NCI-H2107 (cell line): ENCODE measurements at regions not wholly inside any gene's neighbourhood (a gene's known extent, or its start where the extent isn't known, plus 50 kb on each side); places are given as distances from the start of the nearest gene placed in this dataset.
"Not testable (repeated sequence)": the region's sequence is repeated elsewhere in the genome, so short reads cannot be mapped to it uniquely, and the experiment has no call there.

ENCODE experiments used
- DNase-seq: peaks from one replicate; lab custom pipeline; 2025; lab: John Stamatoyannopoulos, UW

DNA sequence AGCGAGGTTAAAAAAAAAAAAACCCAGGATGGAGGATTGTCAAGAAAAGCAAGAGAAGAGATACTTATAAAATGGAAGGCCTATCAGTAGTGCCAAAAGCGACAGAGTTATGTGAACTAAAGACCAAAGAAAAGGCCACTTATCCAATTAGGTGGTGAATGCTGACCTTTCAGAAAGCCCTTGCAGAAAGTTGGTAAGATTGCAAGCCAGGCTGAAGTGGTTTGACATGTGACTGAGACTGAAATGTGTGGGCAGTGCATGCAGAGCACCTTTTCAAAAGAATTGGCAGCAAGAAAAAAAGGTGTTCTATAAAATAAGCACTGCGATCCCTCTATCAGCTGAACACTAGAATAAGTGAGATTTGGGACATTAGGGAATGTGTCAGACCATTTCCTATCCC, 379.4 kb upstream of the FAM98A start:
- DNase-seq: no peak

DNA sequence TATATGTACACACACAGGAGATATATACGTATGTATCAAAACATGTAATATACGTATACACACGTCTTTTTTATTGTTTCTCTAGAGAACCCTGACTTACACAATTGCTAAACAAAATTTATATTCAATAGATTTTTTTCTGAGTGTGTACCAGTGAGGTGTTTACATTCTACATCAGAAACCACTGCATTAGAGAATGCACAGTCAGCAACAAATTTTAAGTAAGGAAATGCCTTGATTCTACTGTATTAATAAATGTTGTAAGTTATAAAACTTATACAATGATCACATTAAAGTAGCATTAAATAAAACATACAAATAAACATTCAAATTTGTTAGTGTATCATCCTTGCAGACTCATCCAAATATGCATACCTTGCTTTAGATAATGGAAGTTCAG, 376.4 kb upstream of the FAM98A start:
- DNase-seq: no peak

DNA sequence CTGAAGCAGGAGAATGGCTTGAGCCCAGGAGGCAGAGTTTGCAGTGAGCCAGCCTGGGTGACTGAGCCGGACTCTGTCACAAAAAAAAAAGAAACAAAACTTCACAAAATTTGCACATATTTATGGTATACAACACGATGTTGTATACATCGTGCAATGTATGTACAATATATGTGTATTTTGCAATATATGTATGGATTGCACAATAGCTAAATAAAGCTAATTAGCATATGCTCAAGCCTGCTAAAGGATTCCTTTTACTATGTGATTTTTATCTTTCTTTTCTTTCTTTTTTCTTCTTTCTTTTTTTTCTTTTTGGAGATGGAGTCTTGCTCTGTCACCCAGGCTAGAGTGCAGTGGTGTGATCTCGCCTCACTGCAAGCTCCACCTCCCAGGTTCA, 368.0 kb upstream of the FAM98A start:
- no peak for DNase-seq

DNA sequence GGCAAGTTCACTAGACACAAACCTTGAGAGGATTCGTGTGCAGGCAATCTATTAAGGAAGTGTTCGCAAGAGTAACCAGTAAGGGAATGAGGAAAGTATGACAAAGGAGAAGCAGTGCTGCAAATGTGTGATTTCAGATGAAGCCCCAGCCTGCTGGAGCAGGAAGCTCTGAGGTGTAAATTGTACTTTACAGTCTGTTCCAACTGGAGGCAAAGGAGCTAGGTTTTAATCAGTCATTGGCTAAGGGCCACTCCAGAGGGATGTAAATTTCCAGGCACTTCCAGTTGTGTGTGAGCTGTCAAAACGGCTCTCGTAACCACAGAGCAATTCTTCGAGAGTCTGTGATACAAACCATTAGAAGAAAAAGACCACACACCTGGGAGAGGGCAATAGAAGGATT, 359.5 kb upstream of the FAM98A start:
- no peak for DNase-seq

DNA sequence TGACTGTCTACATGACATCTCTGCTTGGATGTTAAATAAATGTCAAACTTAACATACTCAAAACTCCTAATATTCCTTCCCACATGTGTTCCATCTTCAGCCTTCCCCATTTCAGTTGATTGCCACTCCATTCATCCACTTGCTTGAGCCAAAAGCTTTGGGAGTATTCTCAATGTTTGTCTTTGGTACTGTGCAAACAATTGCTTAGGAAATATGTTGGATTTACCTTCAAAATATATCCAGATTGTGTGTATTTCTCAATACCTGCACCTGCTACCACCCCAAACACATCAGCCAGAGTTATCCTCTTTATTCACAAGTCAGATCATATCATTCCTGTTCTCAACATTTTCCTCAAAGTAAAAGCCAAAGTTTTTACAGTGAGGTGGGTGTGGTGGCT, 350.3 kb upstream of the FAM98A start:
- no peak for DNase-seq

DNA sequence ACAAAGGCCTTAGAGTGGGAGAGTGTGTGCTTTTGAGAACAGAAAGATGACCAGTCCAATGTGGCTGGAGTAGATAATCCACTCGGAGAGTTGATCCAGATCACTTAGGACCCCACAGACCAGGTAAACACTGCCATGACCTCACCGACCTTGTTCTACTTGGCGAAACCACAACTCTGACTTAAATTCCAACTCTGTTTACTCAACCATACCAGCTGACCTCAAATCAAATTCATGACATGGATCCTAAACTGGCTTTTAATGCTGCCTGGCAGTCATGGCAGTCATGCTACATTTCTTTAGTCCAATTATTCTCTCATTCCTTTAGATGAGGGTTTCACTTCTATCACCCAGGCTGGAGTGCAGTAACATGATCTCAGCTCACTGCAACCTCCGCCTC, 347.1 kb upstream of the FAM98A start:
- no peak for DNase-seq

DNA sequence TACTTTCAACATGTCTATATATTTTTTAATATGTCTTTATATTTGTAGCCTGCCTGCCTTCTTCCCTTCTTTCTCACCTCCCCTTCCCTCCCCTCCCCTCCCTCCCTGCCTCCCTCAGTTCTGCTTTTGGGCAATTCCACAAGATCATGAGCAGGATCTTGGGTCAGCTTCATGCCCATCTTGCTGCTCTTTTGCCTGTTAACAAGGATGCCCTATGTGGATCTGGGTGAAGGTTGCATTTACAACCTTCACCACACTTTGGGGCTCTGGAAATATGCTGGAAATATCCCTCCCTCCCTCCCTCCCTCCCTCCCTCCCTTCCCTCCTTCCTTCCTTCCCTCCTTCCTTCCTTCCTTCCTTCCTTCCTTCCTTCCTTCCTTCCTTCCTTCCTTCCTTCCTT, 334.1 kb upstream of the FAM98A start:
- DNase-seq: no peak

DNA sequence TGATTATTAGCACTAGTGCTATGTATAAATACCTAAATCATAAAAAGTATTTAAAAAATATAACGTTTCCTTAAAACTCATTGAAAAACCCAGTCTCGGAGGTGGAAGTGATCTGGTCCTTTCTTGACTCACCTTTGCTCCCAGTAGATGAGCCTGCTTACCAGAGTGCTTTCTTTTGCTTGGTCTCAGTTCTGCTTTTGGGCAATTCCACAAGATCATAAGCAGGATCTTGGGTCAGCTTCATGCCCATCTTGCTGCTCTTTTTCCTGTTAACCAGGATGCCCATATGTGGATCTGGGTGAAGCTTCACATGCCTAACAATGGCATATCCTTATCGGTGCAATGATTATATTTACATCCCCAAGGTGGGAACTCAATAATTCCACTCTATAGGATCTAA, 332.1 kb upstream of the FAM98A start:
- no peak for DNase-seq

DNA sequence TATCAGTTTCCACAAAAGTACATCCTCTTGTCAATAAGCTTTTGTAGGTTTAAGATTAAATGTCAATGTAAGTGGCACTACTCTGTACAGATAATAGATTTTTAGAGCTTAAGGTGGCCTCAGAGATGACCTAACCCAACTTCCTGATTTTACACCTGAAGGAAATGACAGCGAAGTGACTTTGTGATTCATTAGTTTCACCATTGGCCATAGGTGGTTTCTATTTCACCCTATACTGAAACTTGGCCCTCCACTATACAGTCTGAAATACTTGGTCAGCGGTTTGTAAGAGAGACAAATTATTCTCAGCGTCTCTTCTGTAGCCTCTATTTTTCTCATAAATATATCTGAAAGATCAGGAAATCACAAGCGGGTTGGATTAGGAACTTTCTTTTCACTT, 330.4 kb upstream of the FAM98A start:
- DNase-seq: no peak

DNA sequence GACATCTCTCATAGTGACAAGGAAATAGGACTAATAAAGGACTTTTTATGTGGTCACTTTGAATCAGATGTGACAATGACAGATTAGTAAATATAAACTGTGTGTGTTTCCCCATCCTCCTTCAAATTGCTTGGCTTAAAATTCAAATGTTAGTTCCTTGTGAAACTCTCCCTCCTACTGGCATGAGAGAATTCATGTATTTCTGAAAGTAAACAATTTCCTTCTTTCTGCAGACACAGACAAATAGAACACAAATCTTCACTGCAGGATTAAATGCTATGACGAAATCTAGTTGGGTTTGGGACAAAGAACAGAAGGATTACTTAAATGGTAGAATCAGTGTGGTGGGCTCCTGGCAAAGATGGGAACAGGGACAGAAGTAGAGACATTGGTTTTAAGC, 328.7 kb upstream of the FAM98A start:
- no peak for DNase-seq

DNA sequence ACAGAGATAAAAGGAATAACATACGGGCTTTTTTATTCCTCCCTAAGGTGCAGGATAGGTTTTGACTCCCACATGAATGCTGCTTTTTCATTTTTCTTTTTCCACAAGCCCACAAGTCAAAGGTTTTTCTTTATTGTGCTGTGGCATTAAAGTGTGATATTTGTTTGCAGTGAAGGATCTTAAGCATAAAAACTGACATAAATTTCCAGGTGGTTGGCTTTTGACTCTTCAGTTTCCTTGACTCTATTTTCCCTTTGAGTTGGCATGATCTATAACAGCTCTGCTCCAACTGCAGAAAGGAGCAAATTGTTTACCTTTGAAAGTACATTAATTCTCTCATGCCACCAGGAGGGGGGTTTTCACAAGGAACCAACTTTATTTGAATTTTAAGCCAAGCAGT, 326.2 kb upstream of the FAM98A start:
- no peak for DNase-seq

DNA sequence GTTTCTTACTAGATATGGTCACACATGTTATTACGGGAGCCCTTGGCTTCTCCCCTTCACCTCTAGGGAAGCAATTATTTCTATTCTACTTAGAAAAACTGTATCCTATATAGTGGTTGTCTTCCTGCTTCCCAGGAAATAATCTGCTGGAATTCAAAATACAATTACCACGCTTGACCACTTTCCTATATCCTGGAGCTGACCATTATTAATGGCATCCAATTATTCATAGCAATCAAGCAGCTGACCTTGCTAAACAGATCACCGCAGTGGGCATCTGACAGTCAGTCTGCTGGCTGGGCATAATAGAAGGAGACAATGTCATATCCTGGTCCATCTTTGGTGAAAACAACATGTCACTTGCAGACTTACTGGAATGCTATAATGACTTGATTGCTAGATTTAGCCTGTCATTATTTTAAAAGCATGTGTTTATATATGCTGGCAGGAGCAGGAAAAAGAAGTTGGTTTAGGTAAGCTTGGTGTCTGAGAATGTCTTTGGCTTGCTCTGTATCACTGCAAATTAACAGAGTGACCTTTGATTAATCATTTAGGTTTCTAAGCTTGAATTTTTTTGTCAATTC, 325.6 kb upstream of the FAM98A start:
- no peak for DNase-seq

DNA sequence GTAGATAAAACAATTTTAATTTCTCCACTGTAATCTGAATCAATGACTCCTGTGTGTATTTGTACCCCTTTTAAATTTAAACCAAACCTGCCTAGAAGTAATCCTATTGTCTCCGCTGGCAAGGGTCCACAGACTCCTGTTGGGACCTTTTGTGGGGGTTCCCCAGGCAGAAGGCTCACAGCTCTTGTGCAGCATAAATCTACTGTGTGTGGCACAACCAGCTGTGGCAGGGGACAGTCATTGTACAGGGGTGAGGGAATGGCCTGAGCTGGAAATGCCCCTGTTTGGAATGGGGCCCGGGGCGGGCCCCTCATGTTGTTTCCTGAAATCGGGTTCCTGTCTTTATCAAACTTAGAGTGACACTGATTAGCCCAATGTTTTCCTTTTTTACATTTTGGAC, 318.2 kb upstream of the FAM98A start:
- no peak for DNase-seq

DNA sequence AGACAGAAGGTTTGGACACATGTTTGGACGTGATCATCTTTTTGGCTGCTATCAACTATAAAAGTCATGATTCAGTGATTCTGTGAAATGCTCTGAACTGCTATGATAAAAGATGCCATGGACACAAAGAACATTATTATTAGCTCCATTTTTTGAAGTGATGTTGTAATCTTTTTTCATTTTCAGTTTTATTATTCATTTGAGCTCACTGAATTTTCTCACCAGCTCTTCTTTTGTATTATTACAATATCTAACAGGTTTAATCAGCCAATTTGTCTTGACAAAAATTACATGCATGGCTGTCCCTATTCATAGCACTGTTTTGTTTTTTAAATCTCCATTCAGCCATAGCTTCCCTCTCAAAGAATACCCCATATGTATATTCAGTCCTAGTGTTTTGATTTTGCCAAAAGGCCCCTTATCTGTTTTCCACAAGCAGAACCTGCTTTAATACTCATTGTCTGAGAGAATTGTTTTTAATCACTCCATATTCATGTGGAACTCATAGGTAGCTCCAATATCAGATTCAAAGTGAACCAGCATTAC, 314.0 kb upstream of the FAM98A start:
- no peak for DNase-seq

DNA sequence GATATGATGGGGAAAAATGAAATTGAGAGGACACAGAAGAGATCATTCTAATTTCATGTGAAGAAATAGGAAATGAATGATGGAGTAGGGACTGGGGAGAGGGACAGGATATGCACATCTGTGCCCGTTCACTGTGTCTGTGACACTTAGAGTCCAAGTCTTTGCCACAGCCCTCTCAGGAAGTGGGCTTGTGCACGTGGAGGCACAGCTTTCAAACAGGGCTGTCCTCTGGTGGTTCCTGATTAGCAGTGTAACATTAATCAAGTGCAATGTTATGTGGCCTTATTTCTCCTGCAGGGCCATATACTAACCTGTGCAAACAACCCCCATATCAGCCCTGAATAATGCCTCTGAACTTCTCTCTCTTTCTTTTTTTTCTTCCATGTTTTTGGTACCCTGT, 312.2 kb upstream of the FAM98A start:
- no peak for DNase-seq

DNA sequence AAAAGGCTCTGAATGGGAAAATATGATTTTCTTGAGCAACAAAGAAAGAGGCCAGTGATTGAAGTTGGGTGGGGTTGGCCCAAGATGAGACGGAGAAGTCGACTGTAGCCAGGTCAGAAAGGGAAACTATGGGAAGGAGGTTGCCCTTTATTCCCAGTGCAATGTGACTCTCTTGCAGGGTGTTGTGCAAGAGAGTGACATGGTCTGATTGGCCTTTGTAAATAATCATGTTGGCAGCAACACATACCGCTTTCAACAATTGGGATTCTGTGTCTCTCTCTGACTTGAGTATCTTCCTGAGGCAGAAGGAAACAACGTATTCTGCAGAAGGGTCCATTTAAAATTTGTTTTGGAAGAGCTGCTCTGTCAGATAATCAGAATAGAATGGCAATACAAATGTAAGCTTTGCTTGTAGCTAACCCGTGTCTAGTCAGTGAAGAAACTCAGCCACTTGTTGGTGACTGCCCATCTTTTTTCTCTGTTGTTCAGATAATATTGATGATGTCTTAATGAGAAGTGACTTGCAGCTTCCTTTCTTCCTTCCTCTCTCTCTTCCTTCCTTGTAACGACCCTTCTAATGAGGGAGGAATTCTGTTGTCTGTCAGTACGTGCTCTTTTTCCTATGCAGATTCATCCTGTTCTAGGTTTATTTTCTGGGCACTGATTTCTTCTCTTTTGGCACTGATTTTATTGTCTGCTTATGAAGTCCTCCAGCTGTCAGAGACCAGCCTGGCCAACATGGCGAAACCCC, 311.0 kb upstream of the FAM98A start:
- DNase-seq: no peak

DNA sequence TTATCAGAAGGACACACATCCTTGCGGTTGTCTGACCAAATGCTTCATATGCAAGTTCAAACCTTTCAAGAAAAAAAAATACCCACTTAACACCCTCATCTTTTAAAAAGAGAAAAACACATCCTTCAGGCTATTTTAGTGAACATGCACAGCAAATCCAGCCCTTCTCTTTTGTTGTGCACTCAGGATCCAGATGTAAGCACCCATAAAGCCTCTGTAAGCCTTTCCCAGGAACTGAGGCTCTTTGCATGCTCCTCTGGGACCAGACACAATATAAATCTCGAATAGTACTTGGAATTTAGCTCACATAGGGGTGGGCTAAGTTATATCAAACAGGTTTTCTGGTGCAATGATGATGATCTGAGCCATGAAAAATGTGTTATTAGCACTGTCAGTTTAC, 308.8 kb upstream of the FAM98A start:
- no peak for DNase-seq

DNA sequence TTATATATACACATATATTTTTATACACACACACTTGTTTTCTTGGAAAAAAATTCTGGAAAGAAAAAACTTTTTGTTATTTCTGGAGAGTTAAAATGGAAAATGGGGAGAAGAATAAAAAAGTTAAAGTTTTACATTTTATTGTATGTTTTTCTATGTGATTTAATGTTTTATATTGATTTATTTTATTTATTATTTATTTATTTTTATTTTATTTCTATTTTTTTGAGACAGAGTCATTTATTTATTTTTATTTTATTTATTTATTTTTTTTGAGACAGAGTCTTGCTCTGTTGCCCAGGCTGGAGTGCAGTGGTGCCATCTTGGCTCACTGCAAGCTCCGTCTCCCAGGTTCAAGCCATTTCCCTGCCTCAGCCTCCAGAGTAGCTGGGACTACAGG, 307.0 kb upstream of the FAM98A start:
- not testable (repeated sequence) for DNase-seq

DNA sequence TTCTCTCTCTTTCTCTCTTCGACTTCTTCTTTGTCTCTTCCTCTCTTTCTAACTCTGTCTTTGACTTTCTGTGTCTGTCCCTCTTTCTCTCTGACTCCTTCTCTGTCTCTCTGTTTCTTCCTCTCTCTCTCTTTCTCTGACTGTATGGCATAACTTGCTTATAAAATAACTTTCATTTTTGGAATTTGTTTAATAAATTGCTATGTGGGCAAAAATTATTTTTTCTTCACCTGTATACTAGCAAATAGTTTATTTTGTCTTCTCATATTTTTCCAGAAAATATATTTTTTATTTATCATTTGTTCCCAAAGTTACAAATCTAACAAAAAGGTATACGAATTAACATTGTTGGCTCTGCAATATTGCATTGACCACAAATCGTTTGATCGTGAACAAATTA, 305.7 kb upstream of the FAM98A start:
- DNase-seq: no peak

DNA sequence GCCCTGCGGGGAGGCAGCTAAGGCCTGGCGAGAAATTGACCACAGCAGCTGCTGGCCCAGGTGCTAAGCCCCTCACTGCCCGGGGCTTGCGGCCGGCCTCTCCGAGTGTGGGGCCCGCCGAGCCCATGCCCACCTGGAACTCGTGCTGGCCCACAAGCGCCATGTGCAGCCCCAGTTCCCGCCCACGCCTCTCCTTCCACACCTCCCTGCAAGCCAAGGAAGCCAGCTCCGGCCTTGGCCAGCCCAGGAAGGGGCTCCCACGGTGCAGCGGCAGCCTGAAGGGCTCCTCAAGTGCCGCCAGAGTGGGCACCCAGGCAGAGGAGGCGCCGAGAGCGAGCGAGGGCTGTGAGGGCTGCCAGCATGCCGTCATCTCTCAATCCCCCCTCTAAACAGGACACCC, 304.6 kb upstream of the FAM98A start:
- no peak for DNase-seq

DNA sequence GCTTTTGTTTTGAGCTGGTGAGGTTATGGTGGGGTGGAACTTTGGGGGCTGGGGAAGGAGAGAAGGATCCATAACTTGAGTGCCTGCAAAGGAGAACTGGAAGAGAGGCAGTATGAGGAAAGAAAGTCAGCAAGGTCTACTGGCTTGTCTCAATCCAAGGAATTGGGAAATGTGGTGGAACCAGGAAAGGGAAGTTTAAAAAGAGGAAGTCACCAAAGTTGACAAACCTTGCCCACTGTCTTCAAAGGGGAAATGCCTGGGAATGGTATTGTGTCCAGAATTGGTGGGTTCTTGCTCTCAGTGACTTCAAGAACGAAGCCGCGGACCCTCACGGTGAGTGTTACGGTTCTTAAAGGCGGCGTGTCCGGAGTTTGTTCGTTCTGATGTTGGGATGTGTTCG, 304.1 kb upstream of the FAM98A start:
- DNase-seq: no peak

DNA sequence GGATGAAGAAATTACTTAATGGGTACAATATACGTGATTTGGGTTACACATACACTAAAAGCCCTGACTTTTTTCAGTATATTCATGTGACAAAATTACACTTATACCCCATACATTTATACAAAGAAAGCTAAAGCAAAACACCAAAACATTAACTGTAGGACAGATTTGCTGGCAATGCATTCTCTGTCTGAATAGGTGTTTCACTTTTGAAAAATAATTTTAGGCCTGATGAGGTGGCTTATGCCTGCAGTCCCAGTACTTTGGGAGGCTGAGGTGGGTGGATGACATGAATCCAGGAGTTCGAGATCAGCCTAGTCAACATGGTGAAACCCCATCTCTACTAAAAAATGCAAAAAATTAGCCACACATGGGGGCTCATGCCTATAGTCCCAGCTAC, 301.5 kb upstream of the FAM98A start:
- no peak for DNase-seq

DNA sequence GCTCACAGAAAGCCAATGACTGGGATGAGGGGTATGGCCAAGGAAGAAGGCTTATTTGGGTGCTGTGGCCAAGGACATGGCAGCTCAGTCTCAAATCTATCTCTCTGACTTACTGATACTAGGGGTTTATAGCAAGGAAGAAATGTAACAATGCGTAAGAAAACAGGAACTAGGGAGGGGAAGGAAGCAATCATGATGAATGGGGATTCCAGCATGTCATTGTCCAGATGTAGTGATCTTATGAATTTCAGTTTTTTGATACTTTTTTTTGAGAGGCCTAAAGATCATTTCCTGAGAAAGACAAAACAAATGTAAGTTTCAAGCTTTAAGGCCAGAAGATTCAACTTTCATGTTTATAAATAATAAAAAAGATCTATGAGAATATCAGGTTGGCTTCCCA, 298.6 kb upstream of the FAM98A start:
- no peak for DNase-seq

DNA sequence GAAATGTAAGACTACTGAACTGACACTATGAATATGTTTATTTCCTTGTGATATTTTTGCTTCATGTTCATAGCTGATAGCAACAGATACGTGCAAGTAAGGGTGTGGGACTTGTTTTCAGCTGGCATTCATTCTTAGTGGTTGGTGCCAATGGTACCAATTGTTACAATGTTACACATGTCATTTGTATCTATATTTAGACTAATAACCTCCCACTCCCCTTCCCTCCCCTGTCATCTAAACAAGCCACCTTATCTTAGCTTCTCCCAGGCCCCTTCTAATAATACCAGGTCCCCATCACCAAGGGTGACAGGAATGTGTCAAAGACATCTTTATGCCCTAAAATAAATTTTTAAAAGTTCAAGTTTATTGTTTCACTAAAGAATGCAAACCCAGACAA, 294.7 kb upstream of the FAM98A start:
- no peak for DNase-seq
